ENCODE measurements at regions not wholly inside any gene's neighbourhood (a gene's known extent, or its start where the extent isn't known, plus 50 kb on each side); places are given as distances from the start of the nearest gene placed in this dataset.

GRCh38 chr22:44436736-44437135 lies 61.3 kb downstream of the RTL6 start:
- Histone ChIP-seq H3K27ac (peak overlapping the region in 1 of 2 experiments; percentile 71; a peak in 1 of 6 replicates), H3K4me2 (no peak overlapping the region), H3K4me1 (0 out of 3 replicates have a peak, but pooled peaks cover 4% of the 10 kb centered on the region), H3K9me3 (no peaks in the 10 kb centered on the region), H3K4me3 (no peak overlapping the region)
- DNase-seq (ENCODE audit: low read depth in 1 of 2, low spot score in 1 of 2) (no peak), FAIRE-seq (no peak), ATAC-seq (no peak)
- TF ChIP-seq MAX (IDR thresholded peaks at IDR 0.05): no peak
- TF ChIP-seq HMGXB4 (CRISPR knock-in tag; IDR thresholded peaks at IDR 0.05; ENCODE audit: borderline replicate concordance): no peak
- TF ChIP-seq ESRRA (IDR thresholded peaks at IDR 0.05; ENCODE audit: borderline replicate concordance, low read length): no peak
- TF ChIP-seq CTCF (IDR thresholded peaks at IDR 0.05): no peak
- no peak for TF ChIP-seq NFE2L2 (conservative IDR thresholded peaks at IDR 0.05; ENCODE audit: low read length)
- no peak for TF ChIP-seq CBX8 (IDR thresholded peaks at IDR 0.05)
- TF ChIP-seq HES2 (IDR thresholded peaks at IDR 0.05): no peak
- TF ChIP-seq CHD4 (IDR thresholded peaks at IDR 0.05; ENCODE audit: borderline replicate concordance): no peak
- TF ChIP-seq RARB (CRISPR knock-in tag; IDR thresholded peaks at IDR 0.05): no peak
- TF ChIP-seq HDAC2 (IDR thresholded peaks at IDR 0.05): no peak
- no peak for TF ChIP-seq HOXB13 (CRISPR knock-in tag; IDR thresholded peaks at IDR 0.05; ENCODE audit: low read depth)
- no peak for TF ChIP-seq NR3C1 (IDR thresholded peaks at IDR 0.05)
- TF ChIP-seq SREBF2 (IDR thresholded peaks at IDR 0.05): no peak
- no peak for TF ChIP-seq MYC (IDR thresholded peaks at IDR 0.05; ENCODE audit: borderline replicate concordance, low read length)
- TF ChIP-seq FOXS1 (CRISPR knock-in tag; IDR thresholded peaks at IDR 0.05): no peak
- TF ChIP-seq TFCP2L1 (CRISPR knock-in tag; IDR thresholded peaks at IDR 0.05): no peak
- no peak for TF ChIP-seq RCOR1 (IDR thresholded peaks at IDR 0.05; ENCODE audit: low read depth, low read length)
- TF ChIP-seq CBX2 (IDR thresholded peaks at IDR 0.05; ENCODE audit: borderline replicate concordance, low read depth): no peak
- no peak for TF ChIP-seq FOSB (CRISPR knock-in tag; IDR thresholded peaks at IDR 0.05)
- 90% methylated on average over 6 of the region's 8 CpGs for WGBS (ENCODE audit: missing lambda C conversion rate)
- ChIA-PET POLR2A (no interaction called here), CTCF (no interaction called here)

- Histone ChIP-seq H3K27ac (no peak overlapping the region), H3K4me2 (no peak overlapping the region), H3K4me1 (no peaks in the 10 kb centered on the region), H3K4me3 (no peak overlapping the region), H3K9me3 (no peaks in the 10 kb centered on the region)
- no peak for FAIRE-seq
- ChIA-PET CTCF (interaction anchor here (0.6 kb wide), 1 partner anchor 54 kb away, joined by 3 read pairs; no protein-coding TSS in a partner anchor), POLR2A (no interaction called here)
- ATAC-seq: no peak
- 76% methylated on average over 4 of the region's 4 CpGs for WGBS (ENCODE audit: missing lambda C conversion rate)
- DNase-seq (ENCODE audit: low read depth in 1 of 2, low spot score in 1 of 2): no peak
- no peak for TF ChIP-seq CTCF (IDR thresholded peaks at IDR 0.05)
These were observed 66.8 kb downstream of the RTL6 start for GRCh38 chr22:44431256-44431655.
